ENCODE measurements at regions not wholly inside any gene's neighbourhood (a gene's known extent, or its start where the extent isn't known, plus 50 kb on each side); places are given as distances from the start of the nearest gene placed in this dataset.

DNA sequence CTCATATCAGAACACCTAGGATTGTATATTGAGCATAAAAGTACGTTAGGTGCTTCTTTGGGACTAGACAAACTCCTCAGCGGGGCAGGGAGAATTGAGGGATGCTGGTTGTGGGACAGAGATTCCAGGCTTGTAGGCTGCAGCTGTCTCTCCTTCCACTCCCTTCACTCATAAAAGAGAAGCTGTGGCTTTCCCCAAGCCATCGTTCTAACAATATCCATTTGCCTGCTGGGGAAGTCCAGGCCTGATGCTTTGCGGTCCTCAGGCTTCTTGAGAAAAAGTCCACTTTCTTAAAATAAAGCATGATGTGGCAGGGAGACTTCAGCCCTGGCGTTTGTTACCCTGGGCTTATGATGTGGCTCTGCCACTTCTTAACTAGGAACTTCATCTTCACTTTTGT, 129.3 kb upstream of the OSMR start:
- no peak overlapping the region for H4K91ac ChIP-seq (ENCODE audit: insufficient read length, low read depth, low read length)
- H2BK12ac ChIP-seq (ENCODE audit: insufficient read length, low read depth, low read length) = no peak overlapping the region
- H2BK15ac ChIP-seq (ENCODE audit: low read depth, low read length) = no peak overlapping the region
- no peaks in the 10 kb centered on the region for H3K4me1 ChIP-seq (ENCODE audit: insufficient read depth, low read length)
- H3K4me1 Mint-ChIP-seq = no peaks in the 10 kb centered on the region
- H3K56ac ChIP-seq (ENCODE audit: insufficient read length, low read depth, low read length) = no peak overlapping the region
- H3K9ac ChIP-seq (ENCODE audit: extremely low read depth, insufficient read length, low read length) = no peak overlapping the region
- no peak overlapping the region for H3K4ac ChIP-seq (ENCODE audit: low read depth, low read length)
- H3K79me1 ChIP-seq (ENCODE audit: insufficient read depth, low read depth, low read length, poor library complexity, severe bottlenecking) = no peaks in the 10 kb centered on the region
- H3T11ph ChIP-seq (ENCODE audit: low read length) = no peak overlapping the region
- no peak overlapping the region for H3K4me2 ChIP-seq (ENCODE audit: insufficient read depth, insufficient read length, low read length)
- no peaks in the 10 kb centered on the region for H3K27me3 ChIP-seq (ENCODE audit: insufficient read depth, low read length)
- no peak overlapping the region for H3K27ac ChIP-seq (ENCODE audit: insufficient read length, low read depth, low read length)
- H4K5ac ChIP-seq (ENCODE audit: insufficient read length, low read depth, low read length) = no peak overlapping the region
- H3K36me3 Mint-ChIP-seq (ENCODE audit: insufficient read depth in 1 of 3, low read depth in 3 of 3) = no peaks in the 10 kb centered on the region
- H3K27me3 Mint-ChIP-seq (ENCODE audit: low read depth) = no peaks in the 10 kb centered on the region; the same call in 1 of the 2 replicates
- H2BK120ac ChIP-seq (ENCODE audit: low read depth, low read length, poor library complexity, severe bottlenecking) = no peak overlapping the region
- DNase-seq = no peak
- no CpG with 5 or more reads among the region's 5 CpGs for WGBS (ENCODE audit: extremely low coverage, insufficient read length, low lambda C conversion rate)
- TF ChIP-seq, protein P1, sequence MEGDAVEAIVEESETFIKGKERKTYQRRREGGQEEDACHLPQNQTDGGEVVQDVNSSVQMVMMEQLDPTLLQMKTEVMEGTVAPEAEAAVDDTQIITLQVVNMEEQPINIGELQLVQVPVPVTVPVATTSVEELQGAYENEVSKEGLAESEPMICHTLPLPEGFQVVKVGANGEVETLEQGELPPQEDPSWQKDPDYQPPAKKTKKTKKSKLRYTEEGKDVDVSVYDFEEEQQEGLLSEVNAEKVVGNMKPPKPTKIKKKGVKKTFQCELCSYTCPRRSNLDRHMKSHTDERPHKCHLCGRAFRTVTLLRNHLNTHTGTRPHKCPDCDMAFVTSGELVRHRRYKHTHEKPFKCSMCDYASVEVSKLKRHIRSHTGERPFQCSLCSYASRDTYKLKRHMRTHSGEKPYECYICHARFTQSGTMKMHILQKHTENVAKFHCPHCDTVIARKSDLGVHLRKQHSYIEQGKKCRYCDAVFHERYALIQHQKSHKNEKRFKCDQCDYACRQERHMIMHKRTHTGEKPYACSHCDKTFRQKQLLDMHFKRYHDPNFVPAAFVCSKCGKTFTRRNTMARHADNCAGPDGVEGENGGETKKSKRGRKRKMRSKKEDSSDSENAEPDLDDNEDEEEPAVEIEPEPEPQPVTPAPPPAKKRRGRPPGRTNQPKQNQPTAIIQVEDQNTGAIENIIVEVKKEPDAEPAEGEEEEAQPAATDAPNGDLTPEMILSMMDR (conservative IDR thresholded peaks at IDR 0.05) = no peak
- no peak overlapping the region for H2AK5ac ChIP-seq (ENCODE audit: insufficient read length, low read length)
- H4K20me1 ChIP-seq (ENCODE audit: control insufficient read depth, insufficient read depth, insufficient read length) = no peaks in the 10 kb centered on the region
- H3K4me3 Mint-ChIP-seq = no peak overlapping the region
- no peak overlapping the region for H3K14ac ChIP-seq (ENCODE audit: insufficient read depth, low read length)
- H4K8ac ChIP-seq (replicated peaks; ENCODE audit: insufficient read length, low read depth, low read length) = no peak overlapping the region
- H3K9me3 ChIP-seq (ENCODE audit: control insufficient read depth, low read depth, low read length) = no peaks in the 10 kb centered on the region
- H2BK5ac ChIP-seq (ENCODE audit: insufficient read length, low read length) = no peak overlapping the region
- H3K27ac Mint-ChIP-seq = no peak overlapping the region
- no peaks in the 10 kb centered on the region for H3K9me3 Mint-ChIP-seq
- no peak overlapping the region for H2AFZ ChIP-seq (ENCODE audit: low read length)
- H3K23ac ChIP-seq (ENCODE audit: insufficient read length, low read depth, low read length) = no peak overlapping the region
- no peaks in the 10 kb centered on the region for H3K23me2 ChIP-seq (ENCODE audit: insufficient read length, low read depth, low read length, poor library complexity, severe bottlenecking)
- H3K18ac ChIP-seq (ENCODE audit: insufficient read length, low read depth, low read length) = no peak overlapping the region
- no peak overlapping the region for H2BK20ac ChIP-seq (ENCODE audit: low read depth, low read length, poor library complexity, severe bottlenecking)
- no peaks in the 10 kb centered on the region for H3K79me2 ChIP-seq (ENCODE audit: insufficient read depth, low read length)

All from H9 (cell line).